HCT116 (cell line): ENCODE measurements at regions not wholly inside any gene's neighbourhood (a gene's known extent, or its start where the extent isn't known, plus 50 kb on each side); places are given as distances from the start of the nearest gene placed in this dataset.

Source experiments
- ATAC-seq: fragments of 200-7000 bp; cut with Tn5 transposase; 2 replicates; pipeline ENCODE4 v1.9.1; 2020; ENCODE audit warnings: mild to moderate bottlenecking, moderate library complexity
- BruUV-seq: library from RNA; stranded (reverse); fragments of 400-500 nt; replicated peaks from 2 replicates; lab custom pipeline; 2021; lab: Mats Ljungman, UMichigan
- CTCF ChIA-PET: fragments of 300-600 bp; sonication (Branson Sonifier 250); formaldehyde crosslinking; loops from one replicate; lab custom pipeline; 2021; ENCODE audit warnings: antibody characterized with exemption; lab: Charles Lee
- POLR2A ChIA-PET: fragments of 300-600, 350-600 bp; sonication (Branson Sonifier 250); formaldehyde crosslinking; loops from one replicate; lab custom pipeline; 2021; ENCODE audit warnings: antibody characterized with exemption; lab: Charles Lee
- RAD21 ChIA-PET, 2 experiments: fragments of 300-600 bp; sonication (Branson Sonifier 250); formaldehyde crosslinking; loops; one replicate each; lab custom pipeline; 2023; ENCODE audit warnings: low total read pairs in 2 of 2; ENCODE audit not compliant: uncharacterized antibody in 2 of 2, unreplicated experiment in 2 of 2, low non-redundant PET in 1 of 2; lab: Charles Lee
- DNase-seq: peaks from one replicate; pipeline ENCODE4 v3.0.0-alpha.2; 2010; ENCODE audit warnings: low read depth, low spot score
- H2AFZ ChIP-seq: fragments of 200-600 bp; shearing (Covaris generic), sonication (generic); 2 replicates; pipeline ENCODE4 v1.6.1; 2017; ENCODE audit warnings: low read depth, mixed run types, mixed read lengths, antibody characterized with exemption, low read length; ENCODE audit not compliant: poor library complexity, severe bottlenecking
- H3K27ac ChIP-seq: 2 replicates; pipeline ENCODE4 v1.5.1; 2012; ENCODE audit warnings: low read depth, low read length
- H3K27me3 ChIP-seq: fragments of 200-600 bp; sonication (generic); 2 replicates; pipeline ENCODE4 v1.6.1; 2016; ENCODE audit warnings: mixed run types, low read length, mixed read lengths; ENCODE audit not compliant: insufficient read depth
- H3K36me3 ChIP-seq, 2 experiments: fragments of 200-500 bp in 1 of 2; fragments of 200-600 bp in 1 of 2; sonication (Bioruptor generic) in 1 of 2; sonication (generic) in 1 of 2; 2 replicates each; pipeline versions ENCODE4 v1.5.1 to v1.6.1; 2014 to 2016; ENCODE audit warnings: low read length in 2 of 2, inconsistent platforms in 1 of 2, mixed read lengths in 1 of 2, mixed run types in 1 of 2; ENCODE audit not compliant: insufficient read depth in 2 of 2, control insufficient read depth in 1 of 2
- H3K4me1 ChIP-seq, 2 experiments: fragments of 200-600 bp in 1 of 2; sonication (generic) in 1 of 2; 2 replicates each; pipeline versions ENCODE4 v1.5.1 to v1.6.1; 2012 to 2017; ENCODE audit warnings: low read length in 2 of 2, inconsistent platforms in 1 of 2, mild to moderate bottlenecking in 1 of 2, mixed read lengths in 1 of 2, mixed run types in 1 of 2, moderate library complexity in 1 of 2; ENCODE audit not compliant: insufficient read depth in 2 of 2, control insufficient read depth in 1 of 2
- H3K4me2 ChIP-seq: fragments of 200-600 bp; sonication (generic); 2 replicates; pipeline ENCODE4 v1.6.1; 2017; ENCODE audit warnings: mixed run types, low read length, mixed read lengths
- H3K4me3 ChIP-seq, 2 experiments: fragments of 200-600 bp in 1 of 2; sonication (generic) in 1 of 2; replicated peaks in 1 of 2; 2 replicates each; pipeline ENCODE4 v1.5.1; 2011 to 2016; ENCODE audit warnings: low read length in 2 of 2, control low read depth in 1 of 2, low read depth in 1 of 2, mild to moderate bottlenecking in 1 of 2, mixed read lengths in 1 of 2, mixed run types in 1 of 2
- H3K79me2 ChIP-seq: fragments of 200-600 bp; sonication (generic); 2 replicates; pipeline ENCODE4 v1.6.1; 2017; ENCODE audit warnings: mild to moderate bottlenecking, mixed run types, low read length, moderate library complexity, mixed read lengths; ENCODE audit not compliant: insufficient read depth
- H3K9ac ChIP-seq: fragments of 200-600 bp; sonication (generic); 2 replicates; pipeline ENCODE4 v1.6.1; 2016; ENCODE audit warnings: low read length, mixed read lengths
- H3K9me2 ChIP-seq: fragments of 200-600 bp; sonication (generic), shearing (Covaris generic); 2 replicates; pipeline ENCODE4 v1.6.1; 2017; ENCODE audit warnings: mixed run types, mild to moderate bottlenecking, moderate library complexity; ENCODE audit not compliant: insufficient read depth
- H3K9me3 ChIP-seq, 2 experiments: fragments of 200-500 bp in 1 of 2; fragments of 200-600 bp in 1 of 2; sonication (Bioruptor generic) in 1 of 2; sonication (generic) in 1 of 2; 2 replicates each; pipeline ENCODE4 v1.6.1; 2014 to 2017; ENCODE audit warnings: low read length in 2 of 2, mixed read lengths in 2 of 2, inconsistent platforms in 1 of 2, low read depth in 1 of 2, mild to moderate bottlenecking in 1 of 2, mixed run types in 1 of 2, moderate library complexity in 1 of 2; ENCODE audit not compliant: control insufficient read depth in 1 of 2, insufficient read depth in 1 of 2
- H4K20me1 ChIP-seq: fragments of 200-600 bp; sonication (generic), shearing (Covaris generic); 2 replicates; pipeline ENCODE4 v1.6.1; 2017; ENCODE audit warnings: mixed run types, mild to moderate bottlenecking, moderate library complexity; ENCODE audit not compliant: insufficient read depth
- CBX3 ChIP-seq: IDR thresholded peaks from 2 replicates; pipeline ENCODE4 v1.6.1; 2012; ENCODE audit warnings: low read depth
- CEBPB ChIP-seq: IDR thresholded peaks from 2 replicates; pipeline ENCODE4 v1.6.1; 2012; ENCODE audit warnings: low read depth
- CTCF ChIP-seq, 3 experiments: fragments of 200-600 bp in 1 of 3; sonication (generic) in 1 of 3; IDR thresholded peaks in 2 of 3; conservative IDR thresholded peaks in 1 of 3; 2 replicates each; pipeline ENCODE4 v1.5.1; 2012 to 2017; ENCODE audit warnings: low read depth in 2 of 3, low read length in 2 of 3, antibody characterized with exemption in 1 of 3, borderline replicate concordance in 1 of 3, control low read depth in 1 of 3, mild to moderate bottlenecking in 1 of 3, mixed read lengths in 1 of 3, mixed run types in 1 of 3, moderate library complexity in 1 of 3; ENCODE audit not compliant: insufficient read depth in 1 of 3
- EGR1 ChIP-seq: IDR thresholded peaks from 2 replicates; pipeline ENCODE4 v1.6.1; 2012; ENCODE audit warnings: low read depth
- EZH2 ChIP-seq: fragments of 200-600 bp; sonication (generic); IDR thresholded peaks from 2 replicates; pipeline ENCODE4 v1.6.1; 2017; ENCODE audit warnings: antibody characterized with exemption, mixed run types
- EZH2phosphoT487 ChIP-seq: fragments of 200-600 bp; IDR thresholded peaks from 2 replicates; pipeline ENCODE4 v1.6.1; 2018; ENCODE audit warnings: antibody characterized with exemption, borderline replicate concordance
- FOSL1 ChIP-seq: IDR thresholded peaks from 2 replicates; pipeline ENCODE4 v1.6.1; 2012; ENCODE audit warnings: low read depth
- JUND ChIP-seq: IDR thresholded peaks from 2 replicates; pipeline ENCODE4 v1.6.1; 2012
- MAX ChIP-seq: IDR thresholded peaks from 2 replicates; pipeline ENCODE4 v1.6.1; 2012
- POLR2A ChIP-seq: IDR thresholded peaks from 2 replicates; pipeline ENCODE4 v1.7.0; 2011; ENCODE audit warnings: borderline replicate concordance; ENCODE audit not compliant: insufficient read depth, insufficient read length; ENCODE audit errors: extremely low read depth
- RAD21 ChIP-seq: IDR thresholded peaks from 2 replicates; pipeline ENCODE4 v1.6.1; 2012; ENCODE audit warnings: low read depth, mild to moderate bottlenecking
- SP1 ChIP-seq: IDR thresholded peaks from 2 replicates; pipeline ENCODE4 v1.6.1; 2012; ENCODE audit warnings: low read depth
- SRF ChIP-seq: IDR thresholded peaks from 2 replicates; pipeline ENCODE4 v1.6.1; 2012; ENCODE audit warnings: low read depth
- TCF7L2 ChIP-seq: IDR thresholded peaks from 2 replicates; pipeline ENCODE4 v1.7.0; 2011; ENCODE audit warnings: borderline replicate concordance, inconsistent platforms; ENCODE audit not compliant: insufficient read depth, insufficient read length; ENCODE audit errors: extremely low read depth
- YY1 ChIP-seq: IDR thresholded peaks from 2 replicates; pipeline ENCODE4 v1.6.1; 2011; ENCODE audit warnings: low read length, low read depth, moderate library complexity, mild to moderate bottlenecking; ENCODE audit not compliant: insufficient replicate concordance; ENCODE audit errors: extremely low read depth
- ZBTB33 ChIP-seq: IDR thresholded peaks from 2 replicates; pipeline ENCODE4 v1.6.1; 2011; ENCODE audit warnings: mild to moderate bottlenecking, low read length, moderate library complexity; ENCODE audit not compliant: insufficient replicate concordance; ENCODE audit errors: extremely low read depth
- intact Hi-C: fragments of 100-400 bp; cut with micrococcal nuclease; formaldehyde crosslinking; loops from 2 replicates; pipeline ENCODE4 v1.10.0; 2022

GRCh38 chr15:37678124-37678523 is 256.3 kb upstream of the TMCO5A start:
- Histone ChIP-seq H3K9ac (no peak overlapping the region), H3K27me3 (no peaks in the 10 kb centered on the region), H3K36me3 (no peaks in the 10 kb centered on the region), H3K4me2 (no peak overlapping the region), H3K4me1 (no peaks in the 10 kb centered on the region), H3K9me2 (no peaks in the 10 kb centered on the region), H3K9me3 (no peaks in the 10 kb centered on the region), H4K20me1 (no peaks in the 10 kb centered on the region), H3K4me3 (no peak overlapping the region), H3K27ac (no peak overlapping the region), H2AFZ (no peak overlapping the region), H3K79me2 (no peaks in the 10 kb centered on the region)
- RAD21 ChIA-PET = no interaction called here
- CTCF ChIA-PET = no interaction called here
- intact Hi-C loops = no loop called here
- BruUV-seq = no TSS peak
- ATAC-seq = no peak
- POLR2A ChIA-PET = no interaction called here
- no peak for DNase-seq
- TF ChIP-seq FOSL1 (no peak), MAX (no peak), TCF7L2 (no peak), CBX3 (no peak), CTCF (IDR thresholded peaks at IDR 0.05 in 2 of 3, conservative IDR thresholded peaks at IDR 0.05 in 1 of 3; ENCODE audit: borderline replicate concordance in 1 of 3, insufficient read depth in 1 of 3, low read depth in 2 of 3, low read length in 2 of 3) (no peak), ZBTB33 (no peak), EZH2 (no peak), YY1 (no peak), RAD21 (no peak), POLR2A (no peak), EGR1 (no peak), CEBPB (no peak), JUND (no peak), SP1 (no peak), EZH2phosphoT487 (no peak), SRF (no peak)
